IMR-90 (cell line): ENCODE measurements at regions not wholly inside any gene's neighbourhood (a gene's known extent, or its start where the extent isn't known, plus 50 kb on each side); places are given as distances from the start of the nearest gene placed in this dataset.

Experiments
- ATAC-seq: fragments of 200-7000 bp; cut with Tn5 transposase; 2 replicates; pipeline ENCODE4 v1.9.1; 2020; ENCODE audit warnings: low read depth, mild to moderate bottlenecking, moderate library complexity
- BruUV-seq: library from RNA; stranded (reverse); fragments of 400-500 nt; replicated peaks from 2 replicates; lab custom pipeline; 2021; lab: Mats Ljungman, UMichigan
- CTCF ChIA-PET: fragments of 300-600 bp; formaldehyde crosslinking; extraction: SDS; loops from one replicate; lab custom pipeline; 2021; ENCODE audit warnings: antibody characterized with exemption; lab: Yijun Ruan, JAX
- POLR2A ChIA-PET: fragments of 300-600 bp; sonication (Branson Sonifier 250); formaldehyde crosslinking; loops from one replicate; lab custom pipeline; 2022; ENCODE audit warnings: antibody characterized with exemption; ENCODE audit not compliant: unreplicated experiment; lab: Charles Lee
- DNase-seq: peaks from one replicate; pipeline ENCODE4 v3.0.0; 2013
- H2AFZ ChIP-seq: replicated peaks from 2 replicates; pipeline ENCODE3; 2013; ENCODE audit warnings: low read length, mild to moderate bottlenecking; ENCODE audit not compliant: poor library complexity
- H2AK5ac ChIP-seq: 2 replicates; pipeline ENCODE4 v1.6.1; 2013; ENCODE audit warnings: low read depth, low read length, inconsistent platforms
- H2AK9ac ChIP-seq: replicated peaks from 2 replicates; pipeline ENCODE3; 2013; ENCODE audit warnings: mild to moderate bottlenecking, low read depth, low read length, moderate library complexity; ENCODE audit not compliant: poor library complexity
- H2BK120ac ChIP-seq: 2 replicates; pipeline ENCODE4 v1.6.1; 2013; ENCODE audit warnings: low read depth, low read length, inconsistent platforms
- H2BK15ac ChIP-seq: 3 replicates; pipeline ENCODE4 v1.6.1; 2013; ENCODE audit warnings: low read depth, low read length, inconsistent platforms
- H2BK20ac ChIP-seq: 2 replicates; pipeline ENCODE4 v1.6.1; 2013; ENCODE audit warnings: low read depth, mild to moderate bottlenecking, inconsistent platforms, low read length, moderate library complexity
- H2BK5ac ChIP-seq: 2 replicates; pipeline ENCODE4 v1.6.1; 2013; ENCODE audit warnings: mild to moderate bottlenecking, low read depth, low read length, inconsistent platforms; ENCODE audit not compliant: poor library complexity, severe bottlenecking
- H3K14ac ChIP-seq: replicated peaks from 2 replicates; pipeline ENCODE4 v1.6.1; 2013; ENCODE audit warnings: low read depth, low read length, inconsistent platforms
- H3K18ac ChIP-seq: 2 replicates; pipeline ENCODE4 v1.6.1; 2013; ENCODE audit warnings: low read depth, low read length, control low read depth
- H3K23ac ChIP-seq: 2 replicates; pipeline ENCODE4 v1.6.1; 2013; ENCODE audit warnings: low read depth, low read length, inconsistent platforms
- H3K27ac ChIP-seq: 2 replicates; pipeline ENCODE4 v1.5.1; 2013; ENCODE audit warnings: mild to moderate bottlenecking, control low read depth, low read length; ENCODE audit not compliant: insufficient read depth
- H3K27me3 ChIP-seq: 2 replicates; pipeline ENCODE4 v1.6.1; 2013; ENCODE audit warnings: low read length; ENCODE audit not compliant: control insufficient read depth, insufficient read depth
- H3K36me3 ChIP-seq: 2 replicates; pipeline ENCODE4 v1.6.1; 2013; ENCODE audit warnings: low read length, mixed read lengths; ENCODE audit not compliant: control insufficient read depth, insufficient read depth
- H3K4ac ChIP-seq: 2 replicates; pipeline ENCODE4 v1.6.1; 2013; ENCODE audit warnings: low read depth, low read length, inconsistent platforms
- H3K4me1 ChIP-seq: 2 replicates; pipeline ENCODE4 v1.6.1; 2013; ENCODE audit warnings: low read length, mixed read lengths; ENCODE audit not compliant: control insufficient read depth, insufficient read depth
- H3K4me2 ChIP-seq: 2 replicates; pipeline ENCODE4 v1.6.1; 2013; ENCODE audit warnings: low read depth, mild to moderate bottlenecking, control low read depth, low read length, moderate library complexity
- H3K4me3 ChIP-seq: 2 replicates; pipeline ENCODE4 v1.5.1; 2013; ENCODE audit warnings: low read depth, mild to moderate bottlenecking, control low read depth, low read length, moderate library complexity; ENCODE audit not compliant: insufficient read depth
- H3K56ac ChIP-seq: 2 replicates; pipeline ENCODE4 v1.6.1; 2013; ENCODE audit warnings: low read length, inconsistent platforms; ENCODE audit not compliant: insufficient read depth; ENCODE audit errors: extremely low read depth
- H3K79me1 ChIP-seq, 2 experiments: 2 replicates each; pipeline ENCODE4 v1.6.1; 2013; ENCODE audit warnings: low read length in 2 of 2, inconsistent platforms in 1 of 2, low read depth in 1 of 2
- H3K9ac ChIP-seq: 2 replicates; pipeline ENCODE4 v1.6.1; 2013; ENCODE audit warnings: low read depth, low read length, control low read depth
- H3K9me1 ChIP-seq: 2 replicates; pipeline ENCODE4 v1.6.1; 2013; ENCODE audit warnings: low read length, inconsistent platforms; ENCODE audit not compliant: insufficient read depth
- H3K9me3 ChIP-seq: 2 replicates; pipeline ENCODE4 v1.6.1; 2013; ENCODE audit warnings: low read length; ENCODE audit not compliant: control insufficient read depth, insufficient read depth
- H4K20me1 ChIP-seq: 2 replicates; pipeline ENCODE4 v1.6.1; 2013; ENCODE audit warnings: low read length, inconsistent platforms; ENCODE audit not compliant: insufficient read depth
- H4K5ac ChIP-seq: 2 replicates; pipeline ENCODE4 v1.6.1; 2013; ENCODE audit warnings: mild to moderate bottlenecking, low read depth, low read length, control low read depth
- H4K8ac ChIP-seq, 2 experiments: 2 replicates each; pipeline ENCODE4 v1.6.1; 2013; ENCODE audit warnings: low read depth in 2 of 2, low read length in 2 of 2, control low read depth in 1 of 2, inconsistent platforms in 1 of 2
- H4K91ac ChIP-seq: 2 replicates; pipeline ENCODE4 v1.6.1; 2013; ENCODE audit warnings: low read depth, low read length, inconsistent platforms; ENCODE audit not compliant: insufficient read depth
- CEBPB ChIP-seq: IDR thresholded peaks from 2 replicates; pipeline ENCODE4 v1.6.1; 2012; ENCODE audit warnings: low read depth, low read length, improper control_type of control experiment
- MAZ ChIP-seq: IDR thresholded peaks from 2 replicates; pipeline ENCODE4 v1.6.1; 2012; ENCODE audit warnings: low read depth, mild to moderate bottlenecking, low read length, improper control_type of control experiment, moderate library complexity, borderline replicate concordance
- MXI1 ChIP-seq: IDR thresholded peaks from 2 replicates; pipeline ENCODE4 v1.6.1; 2012; ENCODE audit warnings: low read depth, mild to moderate bottlenecking, low read length, moderate library complexity, borderline replicate concordance
- WGBS, 2 experiments: methylation state at CpG; one replicate each; pipeline versions ENCODE4 v1.1.5 to v1.1.7; 2013; ENCODE audit warnings: missing lambda C conversion rate in 2 of 2; ENCODE audit not compliant: insufficient read length in 1 of 2; ENCODE audit errors: extremely low coverage in 2 of 2; 5-methylcytosine and 5-hydroxymethylcytosine counted together
- dilution Hi-C: fragments of 300-500 bp; cut with HindIII; formaldehyde crosslinking; loops from one replicate; pipeline ENCODE4 v1.14.3; 2018; ENCODE audit warnings: low sequenced_read_pairs; ENCODE audit not compliant: unreplicated experiment
- in situ Hi-C: fragments of 300-500 bp; cut with MboI; formaldehyde crosslinking; loops from 3 replicates; pipeline ENCODE4 v1.14.3; 2019; ENCODE audit warnings: low sequenced_read_pairs, inconsistent platforms, mixed read lengths
- intact Hi-C: fragments of 100-400 bp; cut with micrococcal nuclease; formaldehyde crosslinking; loops from 2 replicates; pipeline ENCODE4 v1.10.0; 2022

- Histone ChIP-seq H3K9ac (no peak overlapping the region), H3K9me3 (no peaks in the 10 kb centered on the region), H3K27ac (no peak overlapping the region), H4K20me1 (no peaks in the 10 kb centered on the region), H3K4me1 (peaks cover 3% of the 10 kb centered on the region; the same call in 1 of the 2 replicates), H3K36me3 (no peaks in the 10 kb centered on the region), H2BK15ac (no peak overlapping the region), H3K4me3 (no peak overlapping the region), H2AK9ac (no peak overlapping the region), H3K56ac (no peak overlapping the region), H4K91ac (no peak overlapping the region), H2BK20ac (no peak overlapping the region), H3K79me1 (no peaks in the 10 kb centered on the region), H3K4ac (no peak overlapping the region), H4K5ac (no peak overlapping the region), H4K8ac (no peak overlapping the region), H3K18ac (no peak overlapping the region), H3K23ac (no peak overlapping the region), H2BK120ac (no peak overlapping the region), H2AFZ (no peak overlapping the region), H3K14ac (no peak overlapping the region), H2BK5ac (no peak overlapping the region), H3K9me1 (peaks cover 3% of the 10 kb centered on the region; the same call in 1 of the 2 replicates), H3K4me2 (no peak overlapping the region), H3K27me3 (no peaks in the 10 kb centered on the region), H2AK5ac (no peak overlapping the region)
- no TSS peak for BruUV-seq
- in situ Hi-C loops: no loop called here
- POLR2A ChIA-PET: no interaction called here
- intact Hi-C loops: no loop called here
- CTCF ChIA-PET: interaction anchor here (0.5 kb wide), 1 partner anchor 29 kb away, joined by 3 read pairs; no protein-coding TSS in a partner anchor
- TF ChIP-seq CEBPB: no peak
- no peak for TF ChIP-seq MXI1
- TF ChIP-seq MAZ: no peak
- DNase-seq: no peak
- dilution Hi-C loops: no loop called here
- no peak for ATAC-seq
- 100% methylated on average over 1 of the region's 6 CpGs; no CpG with 5 or more reads in 1 of the 2 experiments for WGBS, 2 experiments
Observed at GRCh38 chr4:123600987-123601904, 204.7 kb downstream of the SPRY1 start.
